ENCODE measurements at regions not wholly inside any gene's neighbourhood (a gene's known extent, or its start where the extent isn't known, plus 50 kb on each side); places are given as distances from the start of the nearest gene placed in this dataset.

DNA sequence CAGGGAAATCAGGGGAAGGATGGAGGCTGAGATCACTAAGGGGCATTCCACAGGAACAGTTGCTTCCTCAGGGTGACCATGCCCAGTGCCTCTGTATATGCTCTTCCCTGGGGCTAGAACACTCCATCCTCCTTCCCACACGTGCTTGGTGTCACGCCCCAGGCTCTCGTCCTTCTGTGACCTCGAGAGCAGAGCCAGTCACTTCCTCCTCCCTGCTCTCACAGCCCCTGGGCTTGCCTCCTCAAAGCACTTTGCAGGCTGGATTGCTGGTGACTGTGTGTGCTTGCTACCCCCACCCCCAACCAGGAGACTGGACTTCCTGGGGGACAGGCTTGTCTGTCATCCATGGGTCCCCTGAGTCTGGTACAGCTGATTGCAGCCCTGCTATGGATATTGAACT, 56.5 kb upstream of the AMPD3 start:
- BruUV-seq (replicated peaks): no TSS peak
- Histone ChIP-seq H3K36me3 (ENCODE audit: control insufficient read depth, insufficient read depth, low read length) (no peaks in the 10 kb centered on the region), H2BK5ac (ENCODE audit: low read depth, low read length, poor library complexity, severe bottlenecking) (peak overlapping the region; percentile 32), H4K5ac (ENCODE audit: low read depth, low read length) (peak overlapping the region; percentile 66), H2AFZ (replicated peaks; ENCODE audit: low read length, poor library complexity) (peak overlapping the region; percentile 59), H4K20me1 (ENCODE audit: insufficient read depth, low read length) (no peaks in the 10 kb centered on the region), H3K27ac (ENCODE audit: insufficient read depth, low read length) (no peak overlapping the region), H3K9me1 (ENCODE audit: insufficient read depth, low read length) (peaks cover 26% of the 10 kb centered on the region), H2AK5ac (ENCODE audit: low read depth, low read length) (peak overlapping the region; percentile 35; the same call in 1 of the 2 replicates), H3K4ac (ENCODE audit: low read depth, low read length) (peak overlapping the region; percentile 58), H3K79me1 (ENCODE audit: low read depth in 1 of 2, low read length in 2 of 2) (no peaks in the 10 kb centered on the region; a peak in 1 of 4 replicates), H2AK9ac (replicated peaks; ENCODE audit: low read depth, low read length, poor library complexity) (no peak overlapping the region), H2BK120ac (ENCODE audit: low read depth, low read length) (peak overlapping the region; percentile 61), H2BK20ac (ENCODE audit: low read depth, low read length) (peak overlapping the region; percentile 59; the same call in 1 of the 2 replicates), H3K27me3 (ENCODE audit: control insufficient read depth, insufficient read depth, low read length) (no peaks in the 10 kb centered on the region), H3K4me3 (ENCODE audit: insufficient read depth, low read depth, low read length) (no peak overlapping the region), H2BK15ac (ENCODE audit: low read depth, low read length) (peak overlapping the region; percentile 66; the same call in 1 of the 3 replicates), H3K56ac (ENCODE audit: extremely low read depth, insufficient read depth, low read length) (no peak overlapping the region), H3K4me1 (ENCODE audit: control insufficient read depth, insufficient read depth, low read length) (peaks cover 26% of the 10 kb centered on the region), H4K91ac (ENCODE audit: insufficient read depth, low read depth, low read length) (peak overlapping the region; percentile 39), H4K8ac (ENCODE audit: low read depth in 2 of 2, low read length in 2 of 2) (peak overlapping the region in 1 of 2 experiments; percentile 31; a peak in 1 of 4 replicates), H3K9me3 (ENCODE audit: control insufficient read depth, insufficient read depth, low read length) (no peaks in the 10 kb centered on the region), H3K18ac (ENCODE audit: low read depth, low read length) (peak overlapping the region; percentile 66), H3K9ac (ENCODE audit: low read depth, low read length) (no peak overlapping the region), H3K4me2 (ENCODE audit: low read depth, low read length) (no peak overlapping the region), H3K23ac (ENCODE audit: low read depth, low read length) (no peak overlapping the region), H3K14ac (replicated peaks; ENCODE audit: low read depth, low read length) (peak overlapping the region; percentile 36)
- in situ Hi-C loops (cut with MboI; ENCODE audit: low sequenced_read_pairs) (no loop called here), dilution Hi-C loops (cut with HindIII; ENCODE audit: low sequenced_read_pairs, unreplicated experiment) (no loop called here), intact Hi-C loops (cut with micrococcal nuclease) (no loop called here)
- ChIA-PET CTCF (interaction anchor here (0.6 kb wide), 2 partner anchors 70 to 138 kb away, joined by 3 read pairs; no protein-coding TSS in a partner anchor), POLR2A (ENCODE audit: unreplicated experiment) (no interaction called here)
- DNase-seq: no peak
- no peak for ATAC-seq (ENCODE audit: low read depth)
- TF ChIP-seq, protein P1, sequence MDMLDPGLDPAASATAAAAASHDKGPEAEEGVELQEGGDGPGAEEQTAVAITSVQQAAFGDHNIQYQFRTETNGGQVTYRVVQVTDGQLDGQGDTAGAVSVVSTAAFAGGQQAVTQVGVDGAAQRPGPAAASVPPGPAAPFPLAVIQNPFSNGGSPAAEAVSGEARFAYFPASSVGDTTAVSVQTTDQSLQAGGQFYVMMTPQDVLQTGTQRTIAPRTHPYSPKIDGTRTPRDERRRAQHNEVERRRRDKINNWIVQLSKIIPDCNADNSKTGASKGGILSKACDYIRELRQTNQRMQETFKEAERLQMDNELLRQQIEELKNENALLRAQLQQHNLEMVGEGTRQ (IDR thresholded peaks at IDR 0.05; ENCODE audit: low read depth, low read length): no peak
- TF ChIP-seq RFX5 (IDR thresholded peaks at IDR 0.05; ENCODE audit: low read depth, low read length) (no peak), SMC3 (IDR thresholded peaks at IDR 0.05; ENCODE audit: low read depth, low read length) (no peak), CEBPB (IDR thresholded peaks at IDR 0.05; ENCODE audit: low read depth, low read length) (no peak), RCOR1 (IDR thresholded peaks at IDR 0.05; ENCODE audit: insufficient replicate concordance, low read length) (no peak), BHLHE40 (IDR thresholded peaks at IDR 0.05; ENCODE audit: low read depth, low read length) (0 out of 2 replicates have a peak, but pooled peaks have one; percentile 15)
- TF ChIP-seq, protein P2, sequence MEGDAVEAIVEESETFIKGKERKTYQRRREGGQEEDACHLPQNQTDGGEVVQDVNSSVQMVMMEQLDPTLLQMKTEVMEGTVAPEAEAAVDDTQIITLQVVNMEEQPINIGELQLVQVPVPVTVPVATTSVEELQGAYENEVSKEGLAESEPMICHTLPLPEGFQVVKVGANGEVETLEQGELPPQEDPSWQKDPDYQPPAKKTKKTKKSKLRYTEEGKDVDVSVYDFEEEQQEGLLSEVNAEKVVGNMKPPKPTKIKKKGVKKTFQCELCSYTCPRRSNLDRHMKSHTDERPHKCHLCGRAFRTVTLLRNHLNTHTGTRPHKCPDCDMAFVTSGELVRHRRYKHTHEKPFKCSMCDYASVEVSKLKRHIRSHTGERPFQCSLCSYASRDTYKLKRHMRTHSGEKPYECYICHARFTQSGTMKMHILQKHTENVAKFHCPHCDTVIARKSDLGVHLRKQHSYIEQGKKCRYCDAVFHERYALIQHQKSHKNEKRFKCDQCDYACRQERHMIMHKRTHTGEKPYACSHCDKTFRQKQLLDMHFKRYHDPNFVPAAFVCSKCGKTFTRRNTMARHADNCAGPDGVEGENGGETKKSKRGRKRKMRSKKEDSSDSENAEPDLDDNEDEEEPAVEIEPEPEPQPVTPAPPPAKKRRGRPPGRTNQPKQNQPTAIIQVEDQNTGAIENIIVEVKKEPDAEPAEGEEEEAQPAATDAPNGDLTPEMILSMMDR (conservative IDR thresholded peaks at IDR 0.05; ENCODE audit: low read depth, low read length): no peak
- TF ChIP-seq, protein P3, sequence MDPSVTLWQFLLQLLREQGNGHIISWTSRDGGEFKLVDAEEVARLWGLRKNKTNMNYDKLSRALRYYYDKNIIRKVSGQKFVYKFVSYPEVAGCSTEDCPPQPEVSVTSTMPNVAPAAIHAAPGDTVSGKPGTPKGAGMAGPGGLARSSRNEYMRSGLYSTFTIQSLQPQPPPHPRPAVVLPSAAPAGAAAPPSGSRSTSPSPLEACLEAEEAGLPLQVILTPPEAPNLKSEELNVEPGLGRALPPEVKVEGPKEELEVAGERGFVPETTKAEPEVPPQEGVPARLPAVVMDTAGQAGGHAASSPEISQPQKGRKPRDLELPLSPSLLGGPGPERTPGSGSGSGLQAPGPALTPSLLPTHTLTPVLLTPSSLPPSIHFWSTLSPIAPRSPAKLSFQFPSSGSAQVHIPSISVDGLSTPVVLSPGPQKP (IDR thresholded peaks at IDR 0.05; ENCODE audit: borderline replicate concordance, low read depth, low read length): no peak
- 55% methylated on average over 4 of the region's 4 CpGs; no CpG with 5 or more reads in 1 of the 2 experiments for WGBS, 2 experiments (ENCODE audit: extremely low coverage in 2 of 2, insufficient read length in 1 of 2)

Data from IMR-90 (cell line).